Activated naive CD4-positive, alpha-beta T cell treated with anti-CD3 and anti-CD28 coated beads, Interleukin-2, amount 50 U/mL, for 24 hours (primary cell): ENCODE measurements at regions not wholly inside any gene's neighbourhood (a gene's known extent, or its start where the extent isn't known, plus 50 kb on each side); places are given as distances from the start of the nearest gene placed in this dataset.
"Not testable (repeated sequence)": the region's sequence is repeated elsewhere in the genome, so short reads cannot be mapped to it uniquely, and the experiment has no call there.

Source experiments
- H3K27ac Mint-ChIP-seq: one replicate; pipeline ENCODE4 v1.8.0; 2021; ENCODE audit warnings: mild to moderate bottlenecking, mixed read lengths
- H3K27me3 Mint-ChIP-seq: one replicate; pipeline ENCODE4 v1.8.0; 2021; ENCODE audit warnings: mixed read lengths
- H3K36me3 Mint-ChIP-seq: one replicate; pipeline ENCODE4 v1.8.0; 2021; ENCODE audit warnings: mixed read lengths
- H3K4me1 Mint-ChIP-seq: one replicate; pipeline ENCODE4 v1.8.0; 2021; ENCODE audit warnings: mixed read lengths
- H3K4me3 Mint-ChIP-seq: one replicate; pipeline ENCODE4 v1.8.0; 2021; ENCODE audit warnings: mild to moderate bottlenecking, mixed read lengths
- H3K9me3 Mint-ChIP-seq: one replicate; pipeline ENCODE4 v1.8.0; 2021; ENCODE audit warnings: mixed read lengths

DNA sequence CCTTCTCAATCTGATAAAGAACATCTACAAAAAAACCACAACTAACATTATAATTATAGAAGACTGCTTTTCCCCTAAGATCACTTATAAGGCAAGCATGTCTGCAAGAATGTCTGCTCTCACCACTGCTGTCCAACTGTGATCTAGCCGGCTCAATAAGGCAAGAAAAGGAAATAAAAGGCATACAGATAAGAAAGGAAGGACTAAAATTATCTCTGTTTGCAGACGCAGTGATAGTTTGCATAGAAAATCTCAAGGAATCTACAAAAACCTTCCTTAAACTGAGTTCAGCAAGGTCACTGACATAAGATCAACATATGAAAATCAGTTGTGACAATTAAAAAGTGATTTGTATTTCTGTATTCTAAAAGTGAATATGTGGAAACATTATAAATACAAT is 138.0 kb upstream of the EGLN3 start:
- Mint-ChIP-seq H3K36me3 (peaks cover 2% of the 10 kb centered on the region), H3K27ac (no peak overlapping the region), H3K4me1 (peaks cover 5% of the 10 kb centered on the region), H3K27me3 (no peaks in the 10 kb centered on the region), H3K9me3 (no peaks in the 10 kb centered on the region), H3K4me3 (no peak overlapping the region)

DNA sequence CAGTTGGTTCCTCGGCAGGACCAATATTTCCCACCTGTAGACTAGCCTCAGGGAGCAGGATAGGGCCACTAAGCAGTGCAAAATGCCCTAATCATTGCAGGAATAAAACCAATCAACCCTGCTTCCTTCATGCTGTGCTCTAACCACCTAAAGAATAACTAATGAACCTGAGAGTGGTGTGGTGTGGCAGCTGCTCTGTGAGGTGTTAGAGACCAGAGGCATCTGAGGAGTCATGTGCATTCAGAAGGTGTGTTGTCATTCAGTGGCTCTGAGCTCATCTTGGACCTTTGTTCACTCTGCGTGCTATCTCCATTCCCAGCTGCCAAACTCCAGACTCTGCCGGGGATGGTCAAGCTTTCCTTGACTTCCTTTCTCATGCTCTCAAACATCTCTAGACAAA is 136.7 kb upstream of the EGLN3 start:
- no peak overlapping the region for H3K4me3 Mint-ChIP-seq
- H3K36me3 Mint-ChIP-seq, result peaks cover 2% of the 10 kb centered on the region
- H3K27me3 Mint-ChIP-seq, result no peaks in the 10 kb centered on the region
- no peak overlapping the region for H3K27ac Mint-ChIP-seq
- H3K4me1 Mint-ChIP-seq, result no peaks in the 10 kb centered on the region
- H3K9me3 Mint-ChIP-seq, result no peaks in the 10 kb centered on the region

DNA sequence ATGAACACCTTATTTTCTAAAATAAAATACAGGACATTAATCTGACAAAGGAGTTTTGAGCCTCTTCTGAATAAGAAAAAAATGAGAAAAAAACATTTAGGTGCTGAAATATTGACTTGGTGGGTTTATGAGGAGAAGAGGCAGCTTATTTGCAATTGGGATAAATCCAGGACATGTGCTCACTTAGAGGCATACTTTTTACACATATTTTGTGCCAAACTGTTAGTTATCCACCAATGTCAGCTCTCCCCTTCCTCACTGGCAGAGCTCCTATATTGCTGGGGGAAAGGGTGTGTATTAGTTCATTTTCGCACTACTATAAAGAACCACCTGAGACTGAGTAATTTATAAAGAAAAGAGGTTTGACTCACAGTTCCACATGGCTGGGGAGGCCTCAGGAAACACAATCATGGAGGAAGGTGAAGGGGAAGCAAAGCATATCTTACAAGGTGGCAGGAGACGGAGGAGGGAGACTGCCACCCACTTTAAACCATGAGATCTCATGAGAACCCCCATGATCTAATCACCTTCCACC is 135.4 kb upstream of the EGLN3 start:
- no peaks in the 10 kb centered on the region for H3K9me3 Mint-ChIP-seq
- H3K4me3 Mint-ChIP-seq, result no peak overlapping the region
- no peaks in the 10 kb centered on the region for H3K4me1 Mint-ChIP-seq
- no peak overlapping the region for H3K27ac Mint-ChIP-seq
- no peaks in the 10 kb centered on the region for H3K27me3 Mint-ChIP-seq
- H3K36me3 Mint-ChIP-seq, result peaks cover 2% of the 10 kb centered on the region

DNA sequence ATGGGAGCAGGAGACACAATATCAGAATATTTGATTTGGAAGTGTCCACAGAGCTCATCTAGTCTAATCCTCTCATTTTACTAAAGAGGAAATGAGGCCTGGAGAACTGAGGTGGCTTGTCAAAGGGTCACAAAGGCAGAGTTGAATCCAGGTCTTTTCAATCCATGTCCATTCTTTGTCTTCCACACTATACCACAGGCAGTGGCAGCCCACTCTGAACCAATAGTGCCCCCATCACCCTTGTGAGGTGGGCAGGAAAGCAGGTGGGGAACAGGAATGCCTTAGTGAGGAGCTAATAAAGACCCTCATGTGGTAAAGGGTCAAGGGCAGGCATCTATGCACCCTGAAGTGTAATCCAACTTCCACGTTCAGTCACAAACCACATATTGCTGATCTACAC is 134.8 kb upstream of the EGLN3 start:
- Mint-ChIP-seq H3K27me3 (no peaks in the 10 kb centered on the region), H3K27ac (no peak overlapping the region), H3K4me1 (no peaks in the 10 kb centered on the region), H3K9me3 (no peaks in the 10 kb centered on the region), H3K4me3 (no peak overlapping the region), H3K36me3 (peaks cover 2% of the 10 kb centered on the region)

DNA sequence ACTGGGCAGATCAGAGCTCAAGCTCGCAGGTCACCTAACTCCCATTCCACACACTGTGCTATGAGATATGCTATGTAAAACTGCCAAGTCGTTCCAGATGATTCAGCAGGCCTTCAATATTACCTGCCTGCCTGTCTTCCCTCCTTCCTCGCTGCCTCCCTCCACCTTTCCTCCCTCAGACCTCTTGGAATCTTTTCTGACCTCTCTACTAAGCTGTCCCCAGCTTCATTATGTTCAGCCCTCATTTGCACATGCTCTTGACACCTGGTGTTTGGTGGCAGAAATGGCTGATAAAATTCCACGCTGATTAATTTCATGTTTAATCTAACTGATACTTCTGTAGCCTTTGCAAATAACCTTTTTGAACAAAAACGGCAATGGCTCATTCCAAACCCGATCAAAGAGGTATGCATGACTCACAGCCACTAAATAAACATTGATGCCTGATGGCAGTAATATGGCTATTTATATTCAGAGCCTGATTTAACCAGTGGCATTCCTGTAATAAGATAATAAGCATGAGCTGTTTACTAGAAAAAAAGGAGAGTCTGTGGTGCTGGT is 130.8 kb upstream of the EGLN3 start:
- Mint-ChIP-seq H3K4me1 (no peaks in the 10 kb centered on the region), H3K27ac (no peak overlapping the region), H3K27me3 (no peaks in the 10 kb centered on the region), H3K4me3 (no peak overlapping the region), H3K9me3 (no peaks in the 10 kb centered on the region), H3K36me3 (no peaks in the 10 kb centered on the region)

DNA sequence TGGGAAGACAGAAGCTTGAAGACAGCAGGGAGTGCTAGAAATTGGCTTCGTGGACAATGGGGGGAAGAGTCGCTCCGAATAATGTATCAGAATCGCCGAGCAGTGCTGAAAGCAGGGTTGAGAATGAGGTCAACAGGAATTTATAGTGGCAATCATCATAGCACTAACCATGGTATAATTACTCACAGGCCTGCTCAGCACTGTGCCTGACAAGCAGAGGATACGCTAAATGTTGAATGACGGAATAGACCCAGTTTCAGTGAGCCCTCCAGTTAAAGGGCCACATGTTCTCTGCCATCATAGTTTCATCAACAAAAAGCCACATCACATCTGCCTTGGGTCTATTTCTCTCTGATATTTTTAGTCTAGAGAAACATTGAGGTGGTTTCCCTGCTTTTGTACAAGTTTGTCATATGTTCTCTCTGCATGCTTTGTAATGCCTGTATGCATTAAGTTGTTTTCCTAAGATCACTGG is 130.3 kb upstream of the EGLN3 start:
- Mint-ChIP-seq H3K9me3 (no peaks in the 10 kb centered on the region), H3K4me3 (no peak overlapping the region), H3K4me1 (no peaks in the 10 kb centered on the region), H3K27me3 (no peaks in the 10 kb centered on the region), H3K27ac (no peak overlapping the region), H3K36me3 (no peaks in the 10 kb centered on the region)

DNA sequence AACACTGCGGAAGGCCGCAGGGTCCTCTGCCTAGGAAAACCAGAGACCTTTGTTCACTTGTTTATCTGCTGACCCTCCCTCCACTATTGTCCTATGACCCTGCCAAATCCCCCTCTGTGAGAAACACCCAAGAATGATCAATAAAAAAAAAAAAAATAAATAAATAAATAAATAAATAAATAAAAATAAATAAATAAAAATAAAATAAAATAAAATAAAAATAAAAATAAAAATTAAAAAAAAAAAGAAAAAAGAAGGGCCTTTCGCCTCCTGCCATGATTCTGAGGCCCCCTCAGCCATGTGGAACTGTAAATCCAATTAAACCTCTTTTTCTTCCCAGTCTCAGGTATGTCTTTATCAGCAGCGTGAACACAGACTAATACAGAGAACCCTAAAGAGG is 128.8 kb upstream of the EGLN3 start:
- not testable (repeated sequence) for H3K4me3 Mint-ChIP-seq, H3K9me3 Mint-ChIP-seq, H3K27me3 Mint-ChIP-seq, H3K4me1 Mint-ChIP-seq, H3K36me3 Mint-ChIP-seq, H3K27ac Mint-ChIP-seq

DNA sequence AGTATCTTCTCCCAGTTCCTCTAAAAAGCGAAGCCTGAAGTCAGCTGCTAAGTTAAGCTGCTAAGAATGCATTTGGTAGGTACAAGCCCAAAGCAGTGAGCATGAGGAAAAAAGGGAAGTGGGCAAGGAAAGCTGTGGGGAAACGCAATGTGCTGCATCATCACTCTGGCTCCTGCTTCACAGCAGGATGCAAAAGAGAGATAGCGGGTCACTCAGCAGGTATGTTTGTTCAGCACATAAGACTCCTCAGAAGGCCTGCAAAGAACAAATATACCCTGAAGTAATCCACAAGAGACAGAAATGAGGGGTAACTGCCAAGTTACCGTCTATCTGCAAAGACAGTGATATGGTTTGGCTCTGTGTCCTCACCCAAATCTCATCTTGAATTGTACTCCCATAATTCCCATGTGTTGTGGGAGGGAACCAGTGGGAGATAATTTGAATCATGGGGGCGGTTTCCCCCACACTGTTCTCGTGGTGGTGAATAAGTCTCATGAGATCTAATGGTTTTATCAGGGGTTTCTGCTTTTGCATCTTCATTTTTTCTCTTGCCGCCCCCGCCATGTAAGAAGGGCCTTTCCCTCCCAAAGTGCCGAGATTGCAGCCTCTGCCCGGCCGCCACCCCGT is 127.4 kb upstream of the EGLN3 start:
- Mint-ChIP-seq H3K36me3 (no peaks in the 10 kb centered on the region), H3K4me3 (no peak overlapping the region), H3K9me3 (no peaks in the 10 kb centered on the region), H3K27me3 (no peaks in the 10 kb centered on the region), H3K27ac (no peak overlapping the region), H3K4me1 (no peaks in the 10 kb centered on the region)

DNA sequence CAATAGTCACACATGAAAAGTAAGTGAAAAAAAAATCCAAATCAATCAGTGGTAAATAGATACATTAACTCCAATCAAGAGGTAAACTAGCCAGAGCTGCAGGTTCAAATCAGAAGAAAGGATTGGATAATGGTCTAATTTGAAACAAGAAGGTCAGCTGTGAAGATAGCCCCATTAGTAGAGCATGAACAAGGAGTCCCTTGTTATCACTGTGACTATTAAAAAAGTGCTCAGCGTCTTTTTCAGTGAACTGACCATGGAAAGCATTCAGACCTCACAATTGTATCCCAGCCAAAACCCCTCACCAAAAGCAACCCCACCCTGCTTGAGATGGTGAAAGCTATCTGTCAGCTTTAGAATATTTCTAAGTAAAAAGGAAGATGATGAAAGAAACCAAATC is 125.0 kb upstream of the EGLN3 start:
- Mint-ChIP-seq H3K9me3 (peaks cover 4% of the 10 kb centered on the region), H3K4me1 (no peaks in the 10 kb centered on the region), H3K36me3 (no peaks in the 10 kb centered on the region), H3K4me3 (no peak overlapping the region), H3K27ac (no peak overlapping the region), H3K27me3 (no peaks in the 10 kb centered on the region)

DNA sequence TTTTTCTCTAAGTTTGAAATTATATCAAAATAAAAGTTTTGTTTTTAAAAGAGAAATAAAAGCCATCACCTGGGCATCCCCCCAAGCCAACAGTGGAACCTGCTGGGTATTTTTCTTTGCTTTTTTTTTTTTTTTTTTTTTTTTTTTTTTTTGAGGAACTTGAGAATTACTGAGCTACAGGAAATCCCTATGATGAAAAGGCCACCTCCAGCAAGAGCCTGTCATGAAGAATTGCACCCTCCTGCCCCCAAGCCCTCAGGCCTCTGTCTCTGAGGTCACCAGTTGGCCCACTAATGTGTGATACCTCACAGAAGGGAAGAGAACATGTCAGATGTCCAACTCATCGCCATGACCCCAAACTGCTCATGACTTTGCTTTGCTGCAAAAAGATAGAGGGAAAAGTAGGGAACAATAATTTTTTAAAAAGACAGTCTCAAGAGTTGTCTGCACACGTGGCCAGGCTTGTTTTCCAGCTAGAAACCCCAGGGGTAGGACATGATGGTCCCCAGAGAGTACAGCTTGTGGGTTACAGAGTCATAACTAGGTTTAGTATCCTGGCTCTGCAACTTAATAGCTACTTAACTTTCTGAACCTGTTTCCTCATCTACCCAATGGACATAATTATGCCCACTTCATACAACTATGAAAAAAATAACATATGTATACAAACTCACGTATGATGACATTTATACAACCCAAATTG is 124.3 kb upstream of the EGLN3 start:
- H3K4me1 Mint-ChIP-seq, result no peaks in the 10 kb centered on the region
- peaks cover 4% of the 10 kb centered on the region for H3K9me3 Mint-ChIP-seq
- no peaks in the 10 kb centered on the region for H3K36me3 Mint-ChIP-seq
- no peaks in the 10 kb centered on the region for H3K27me3 Mint-ChIP-seq
- H3K27ac Mint-ChIP-seq, result no peak overlapping the region
- no peak overlapping the region for H3K4me3 Mint-ChIP-seq

DNA sequence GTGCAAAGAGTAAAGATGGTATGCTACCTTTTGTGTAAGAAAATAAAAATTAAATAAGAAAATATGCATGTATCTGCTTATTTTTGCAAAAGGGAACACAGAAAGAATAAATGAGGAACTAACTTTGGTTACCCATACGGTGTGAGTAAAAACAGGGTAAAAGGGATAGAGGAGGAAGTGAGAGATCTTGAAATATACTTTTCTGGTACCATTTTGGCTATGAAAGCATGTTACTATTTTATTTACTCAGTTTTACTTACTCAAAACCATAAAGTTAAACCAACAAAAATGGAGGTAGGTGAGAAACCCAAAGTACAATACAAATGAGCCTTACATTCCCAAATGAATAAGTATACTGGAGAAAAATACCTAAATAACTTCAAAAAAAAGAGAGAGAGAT is 122.0 kb upstream of the EGLN3 start:
- H3K4me1 Mint-ChIP-seq, result no peaks in the 10 kb centered on the region
- H3K27ac Mint-ChIP-seq, result no peak overlapping the region
- no peak overlapping the region for H3K4me3 Mint-ChIP-seq
- H3K36me3 Mint-ChIP-seq, result no peaks in the 10 kb centered on the region
- H3K27me3 Mint-ChIP-seq, result no peaks in the 10 kb centered on the region
- H3K9me3 Mint-ChIP-seq, result peaks cover 4% of the 10 kb centered on the region

DNA sequence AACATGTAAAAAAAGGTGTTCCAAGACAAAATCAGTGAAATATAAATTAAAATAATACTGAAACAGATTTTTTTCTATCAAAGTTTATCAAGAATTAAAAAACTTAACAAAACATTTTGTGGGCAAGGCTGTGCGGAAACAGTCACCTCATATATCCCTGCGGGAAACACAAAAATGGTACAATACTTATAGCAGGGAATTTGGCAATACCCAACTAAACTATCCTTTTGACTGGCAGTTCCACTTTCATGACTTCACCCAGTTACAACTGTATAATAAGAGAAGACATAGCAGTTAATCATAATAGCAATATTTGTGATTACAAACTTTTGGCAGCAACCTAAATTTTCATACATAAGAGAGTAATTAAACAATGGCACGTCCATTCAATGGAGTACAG is 121.5 kb upstream of the EGLN3 start:
- Mint-ChIP-seq H3K9me3 (peaks cover 4% of the 10 kb centered on the region), H3K36me3 (no peaks in the 10 kb centered on the region), H3K4me1 (no peaks in the 10 kb centered on the region), H3K27me3 (no peaks in the 10 kb centered on the region), H3K27ac (no peak overlapping the region), H3K4me3 (no peak overlapping the region)

DNA sequence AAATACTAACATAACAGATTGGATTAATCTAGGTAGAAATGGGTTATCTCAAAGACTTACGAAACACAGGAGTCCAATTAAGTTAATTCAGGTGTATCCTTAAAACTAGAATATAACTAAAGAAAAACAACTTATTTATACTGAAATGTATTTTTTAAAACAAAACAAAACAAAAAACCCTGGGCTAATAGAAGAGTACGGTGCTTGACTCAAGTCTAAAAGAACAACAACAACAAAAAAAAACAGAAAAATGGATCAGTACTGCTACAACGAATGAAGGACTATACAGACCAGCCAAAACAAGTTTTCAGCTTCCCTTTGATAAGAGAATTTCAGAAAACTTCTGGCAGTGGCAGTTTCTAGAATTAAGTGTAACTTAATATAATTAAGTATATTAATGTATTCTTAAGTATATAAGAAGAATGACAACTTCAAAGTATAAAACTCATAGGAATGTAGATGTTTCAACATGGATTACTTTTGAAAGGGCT is 120.1 kb upstream of the EGLN3 start:
- H3K4me1 Mint-ChIP-seq, result no peaks in the 10 kb centered on the region

DNA sequence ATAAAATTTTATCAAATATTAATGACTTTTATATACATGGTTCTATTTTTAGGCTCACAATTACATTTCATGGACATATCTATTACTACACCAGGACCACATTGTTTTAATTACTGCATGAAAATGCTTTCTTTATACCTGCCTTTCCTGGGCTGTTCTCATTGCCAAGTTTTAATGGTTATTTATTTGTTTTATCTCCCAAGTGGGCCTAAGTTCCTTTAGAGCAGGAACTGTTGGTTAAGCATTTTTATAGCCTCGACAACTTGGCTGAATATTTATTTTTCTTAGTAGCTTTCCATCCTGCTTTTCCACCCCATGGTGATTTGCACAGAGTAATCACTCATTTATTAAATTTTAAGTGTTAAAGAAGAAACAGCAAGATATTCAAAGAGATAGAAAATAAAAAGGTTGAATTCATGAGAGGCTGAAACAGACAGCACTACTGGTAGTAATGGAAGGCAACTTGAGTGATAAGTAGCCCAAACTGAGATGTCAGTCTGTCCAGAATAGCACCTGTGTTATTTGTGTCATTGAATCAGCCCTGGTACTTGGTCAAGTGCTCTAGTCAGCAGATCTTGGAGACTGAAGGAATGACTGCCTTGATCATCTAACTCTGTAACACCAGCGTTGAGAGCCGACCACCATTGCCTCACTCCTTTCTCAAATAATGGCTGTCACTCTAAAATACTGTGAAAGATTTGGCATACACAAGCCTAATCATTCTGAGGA is 119.1 kb upstream of the EGLN3 start:
- H3K36me3 Mint-ChIP-seq, result no peaks in the 10 kb centered on the region
- H3K27me3 Mint-ChIP-seq, result no peaks in the 10 kb centered on the region
- H3K4me3 Mint-ChIP-seq, result no peak overlapping the region
- no peaks in the 10 kb centered on the region for H3K4me1 Mint-ChIP-seq
- no peak overlapping the region for H3K27ac Mint-ChIP-seq
- H3K9me3 Mint-ChIP-seq, result peaks cover 4% of the 10 kb centered on the region

More for the DNA sequence above, 120.1 kb upstream of the EGLN3 start:
- Mint-ChIP-seq H3K9me3 (peaks cover 4% of the 10 kb centered on the region), H3K27ac (no peak overlapping the region), H3K4me3 (no peak overlapping the region), H3K36me3 (no peaks in the 10 kb centered on the region), H3K27me3 (no peaks in the 10 kb centered on the region)

DNA sequence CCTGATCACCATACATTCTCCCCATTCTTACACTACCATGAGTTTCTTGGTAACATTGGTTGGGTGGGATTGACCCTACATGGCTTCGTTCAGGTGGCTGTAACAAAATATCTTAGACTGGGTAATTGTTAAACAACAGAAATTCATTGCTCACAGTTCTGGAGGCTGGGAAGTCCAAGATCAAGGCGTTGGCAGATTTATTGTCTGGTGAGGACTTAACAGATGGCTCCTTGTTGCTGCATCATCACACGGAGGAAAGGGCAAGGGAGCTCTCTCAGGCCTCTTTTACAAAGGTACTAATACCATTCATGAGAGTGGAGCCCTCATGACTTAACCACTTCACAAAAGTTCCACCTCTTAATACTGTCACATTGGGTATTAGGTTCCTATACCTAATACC is 116.7 kb upstream of the EGLN3 start:
- H3K27me3 Mint-ChIP-seq, result no peaks in the 10 kb centered on the region
- H3K9me3 Mint-ChIP-seq, result peaks cover 4% of the 10 kb centered on the region
- H3K4me3 Mint-ChIP-seq, result no peak overlapping the region
- no peak overlapping the region for H3K27ac Mint-ChIP-seq
- H3K36me3 Mint-ChIP-seq, result no peaks in the 10 kb centered on the region
- H3K4me1 Mint-ChIP-seq, result no peaks in the 10 kb centered on the region
